HUES48 (cell line): ENCODE measurements at regions not wholly inside any gene's neighbourhood (a gene's known extent, or its start where the extent isn't known, plus 50 kb on each side); places are given as distances from the start of the nearest gene placed in this dataset.

Source experiments
- H3K27ac ChIP-seq: one replicate; pipeline ENCODE4 v1.7.0; 2013; ENCODE audit warnings: low read depth, low read length, inconsistent platforms
- H3K27me3 ChIP-seq: 2 replicates; pipeline ENCODE4 v1.6.1; 2013; ENCODE audit warnings: mild to moderate bottlenecking, low read length; ENCODE audit not compliant: control insufficient read depth, insufficient read depth
- H3K36me3 ChIP-seq: 2 replicates; pipeline ENCODE4 v1.6.1; 2013; ENCODE audit warnings: low read length; ENCODE audit not compliant: control insufficient read depth, insufficient read depth
- H3K4me1 ChIP-seq: 2 replicates; pipeline ENCODE4 v1.6.1; 2013; ENCODE audit warnings: mild to moderate bottlenecking, low read length; ENCODE audit not compliant: control insufficient read depth, insufficient read depth
- H3K4me3 ChIP-seq: 2 replicates; pipeline ENCODE4 v1.5.1; 2013; ENCODE audit warnings: mild to moderate bottlenecking, low read depth, low read length
- H3K9ac ChIP-seq: 2 replicates; pipeline ENCODE4 v1.6.1; 2013; ENCODE audit warnings: mild to moderate bottlenecking, low read depth, low read length, moderate library complexity
- H3K9me3 ChIP-seq: 2 replicates; pipeline ENCODE4 v1.6.1; 2013; ENCODE audit warnings: low read length; ENCODE audit not compliant: control insufficient read depth, insufficient read depth

- no peak overlapping the region for H3K4me3 ChIP-seq
- H3K27me3 ChIP-seq = no peaks in the 10 kb centered on the region
- H3K36me3 ChIP-seq = no peaks in the 10 kb centered on the region
- H3K4me1 ChIP-seq = no peaks in the 10 kb centered on the region
- no peak overlapping the region for H3K9ac ChIP-seq
- no peak overlapping the region for H3K27ac ChIP-seq
- H3K9me3 ChIP-seq = no peaks in the 10 kb centered on the region
Observed at GRCh38 chr2:181839811-181840210, 51.7 kb upstream of the ITPRID2 start.

GRCh38 chr2:181841079-181841478, 50.5 kb upstream of the ITPRID2 start:
- no peaks in the 10 kb centered on the region for H3K9me3 ChIP-seq
- H3K27me3 ChIP-seq = no peaks in the 10 kb centered on the region
- no peak overlapping the region for H3K27ac ChIP-seq
- H3K4me3 ChIP-seq = no peak overlapping the region
- no peak overlapping the region for H3K9ac ChIP-seq
- 0 out of 2 replicates have a peak, but pooled peaks cover 2% of the 10 kb centered on the region for H3K4me1 ChIP-seq
- no peaks in the 10 kb centered on the region for H3K36me3 ChIP-seq
